ENCODE measurements at regions not wholly inside any gene's neighbourhood (a gene's known extent, or its start where the extent isn't known, plus 50 kb on each side); places are given as distances from the start of the nearest gene placed in this dataset.

DNA sequence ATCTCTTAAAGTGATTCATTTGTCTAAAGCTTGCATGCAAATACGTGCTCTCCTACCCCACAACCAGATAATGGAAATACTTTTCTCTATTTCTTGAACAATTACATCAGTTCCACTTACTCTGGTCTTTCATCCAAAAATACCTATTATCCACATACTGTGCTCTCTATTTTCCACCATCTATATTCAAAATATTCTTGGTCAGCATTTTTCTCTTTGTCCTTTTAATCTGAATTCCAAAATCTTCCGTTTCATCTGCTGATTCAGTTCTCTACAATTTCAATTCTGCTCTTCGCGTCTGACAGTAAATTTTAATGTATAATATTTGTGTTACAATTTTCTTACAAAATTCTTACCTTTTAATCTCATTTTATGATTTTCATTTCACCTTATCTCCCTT, 110.3 kb downstream of the ZNF648 start:
- TF ChIP-seq LEF1 (IDR thresholded peaks at IDR 0.05; ENCODE audit: borderline replicate concordance) (no peak), CTBP1 (IDR thresholded peaks at IDR 0.05; ENCODE audit: borderline replicate concordance) (no peak), SP1 (IDR thresholded peaks at IDR 0.05) (no peak), SUZ12 (IDR thresholded peaks at IDR 0.05) (no peak), FOXM1 (IDR thresholded peaks at IDR 0.05; ENCODE audit: borderline replicate concordance) (no peak), TARDBP (IDR thresholded peaks at IDR 0.05) (no peak), ARNT (IDR thresholded peaks at IDR 0.05) (no peak), ZNF384 (IDR thresholded peaks at IDR 0.05) (no peak), NFRKB (IDR thresholded peaks at IDR 0.05) (no peak), FOXK2 (IDR thresholded peaks at IDR 0.05) (no peak), BHLHE40 (IDR thresholded peaks at IDR 0.05; ENCODE audit: borderline replicate concordance) (no peak), ELF4 (IDR thresholded peaks at IDR 0.05) (no peak)

Data from HEK293T (cell line).